Common myeloid progenitor, CD34-positive (primary cell): ENCODE measurements at regions not wholly inside any gene's neighbourhood (a gene's known extent, or its start where the extent isn't known, plus 50 kb on each side); places are given as distances from the start of the nearest gene placed in this dataset.
"Not testable (repeated sequence)": the region's sequence is repeated elsewhere in the genome, so short reads cannot be mapped to it uniquely, and the experiment has no call there.

ENCODE experiments used
- CTCF ChIA-PET: fragments of 350-600 bp; sonication (Branson Sonifier 250); formaldehyde crosslinking; loops from one replicate; lab custom pipeline; 2021; ENCODE audit warnings: antibody characterized with exemption; lab: Charles Lee
- POLR2A ChIA-PET: fragments of 350-600 bp; sonication (Branson Sonifier 250); formaldehyde crosslinking; loops from one replicate; lab custom pipeline; 2021; ENCODE audit warnings: antibody characterized with exemption; lab: Charles Lee
- DNase-seq, 3 donors: peaks; one replicate each; pipeline versions ENCODE4 v3.0.0 to v3.0.0-alpha.2; 2013
- H3K27ac ChIP-seq, 2 experiments: 1 replicate in 1 of 2; 2 replicates in 1 of 2; pipeline ENCODE4 v1.7.0; 2013; ENCODE audit warnings: inconsistent platforms in 2 of 2, low read length in 2 of 2, mild to moderate bottlenecking in 2 of 2, low read depth in 1 of 2, moderate library complexity in 1 of 2; ENCODE audit not compliant: severe bottlenecking in 2 of 2, insufficient read depth in 1 of 2, poor library complexity in 1 of 2
- H3K27me3 ChIP-seq, 5 experiments: replicated peaks in 2 of 5; 1 replicate in 3 of 5; 2 replicates in 2 of 5; pipeline versions ENCODE4 v1.6.1 to v1.7.0; 2013; ENCODE audit warnings: low read length in 4 of 5, mild to moderate bottlenecking in 2 of 5, moderate library complexity in 2 of 5, inconsistent platforms in 1 of 5; ENCODE audit not compliant: insufficient read depth in 5 of 5, control insufficient read depth in 4 of 5
- H3K36me3 ChIP-seq, 4 experiments: 1 replicate in 2 of 4; 2 replicates in 2 of 4; pipeline versions ENCODE4 v1.6.1 to v1.7.0; 2013; ENCODE audit warnings: low read length in 3 of 4, control low read depth in 1 of 4, mild to moderate bottlenecking in 1 of 4; ENCODE audit not compliant: control insufficient read depth in 4 of 4, insufficient read depth in 4 of 4
- H3K4me1 ChIP-seq, 4 experiments: 1 replicate in 3 of 4; 2 replicates in 1 of 4; pipeline versions ENCODE4 v1.6.1 to v1.7.1; 2013; ENCODE audit warnings: low read length in 3 of 4, mild to moderate bottlenecking in 3 of 4, control low read depth in 1 of 4, inconsistent platforms in 1 of 4, moderate library complexity in 1 of 4; ENCODE audit not compliant: control insufficient read depth in 4 of 4, insufficient read depth in 4 of 4; ENCODE audit errors: control extremely low read depth in 1 of 4
- H3K4me3 ChIP-seq, 7 experiments: 1 replicate in 4 of 7; 2 replicates in 3 of 7; pipeline versions ENCODE4 v1.5.1 to v1.7.0; 2013; ENCODE audit warnings: mild to moderate bottlenecking in 7 of 7, low read length in 6 of 7, moderate library complexity in 6 of 7, inconsistent platforms in 2 of 7, low read depth in 2 of 7, control low read depth in 1 of 7; ENCODE audit not compliant: insufficient read depth in 4 of 7, control insufficient read depth in 1 of 7; ENCODE audit errors: extremely low read depth in 1 of 7
- H3K9me3 ChIP-seq, 5 experiments: 1 replicate in 4 of 5; 2 replicates in 1 of 5; pipeline versions ENCODE4 v1.6.1 to v1.7.1; 2013; ENCODE audit warnings: low read length in 4 of 5, mild to moderate bottlenecking in 2 of 5, inconsistent platforms in 1 of 5, low read depth in 1 of 5, moderate library complexity in 1 of 5; ENCODE audit not compliant: control insufficient read depth in 4 of 5, insufficient read depth in 2 of 5; ENCODE audit errors: control extremely low read depth in 1 of 5
- WGBS: methylation state at CpG from one replicate; pipeline ENCODE4 v1.1.5; 2013; ENCODE audit not compliant: insufficient coverage; 5-methylcytosine and 5-hydroxymethylcytosine counted together

GRCh38 chr3:125757050-125757449 lies 161.8 kb upstream of the OSBPL11 start:
- H3K27me3 ChIP-seq, H3K27ac ChIP-seq, H3K4me1 ChIP-seq, DNase-seq, H3K36me3 ChIP-seq, POLR2A ChIA-PET, H3K9me3 ChIP-seq, CTCF ChIA-PET, H3K4me3 ChIP-seq: not testable (repeated sequence)
- WGBS, result no CpG with 5 or more reads among the region's 1 CpG

DNA sequence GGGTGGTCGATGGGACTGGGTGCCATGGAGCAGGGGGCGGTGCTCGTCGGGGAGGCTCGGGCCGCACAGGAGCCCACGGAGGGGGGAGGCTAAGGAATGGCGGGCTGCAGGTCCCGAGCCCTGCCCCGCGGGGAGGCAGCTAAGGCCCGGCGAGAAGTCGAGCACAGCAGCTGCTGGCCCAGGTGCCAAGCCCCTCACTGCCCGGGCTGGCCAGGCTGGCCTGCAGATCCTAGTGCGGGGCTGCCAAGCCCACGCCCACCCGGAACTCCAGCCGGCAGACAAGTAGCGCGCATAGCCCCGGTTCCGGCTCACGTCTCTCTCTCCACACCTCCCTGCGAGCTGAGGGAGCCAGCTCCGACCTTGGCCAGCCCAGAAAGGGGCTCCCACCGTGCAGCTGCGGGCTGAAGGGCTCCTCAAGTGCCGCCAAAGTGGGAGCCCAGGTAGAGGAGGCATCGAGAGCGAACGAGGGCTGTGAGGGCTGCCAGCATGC lies 163.4 kb upstream of the OSBPL11 start:
- H3K4me3 ChIP-seq, H3K27ac ChIP-seq, DNase-seq, CTCF ChIA-PET, H3K36me3 ChIP-seq, H3K4me1 ChIP-seq, H3K9me3 ChIP-seq: not testable (repeated sequence)
- POLR2A ChIA-PET, result interaction anchor here (0.7 kb wide), 1 partner anchor 407 kb away, joined by 6 read pairs; no protein-coding TSS in a partner anchor
- H3K27me3 ChIP-seq, result peaks cover 0 to 11% (median 0%) of the 10 kb centered on the region in 5 experiments
- WGBS, result 98% methylated on average over 21 of the region's 32 CpGs

GRCh38 chr3:125762601-125763000 lies 167.3 kb upstream of the OSBPL11 start:
- DNase-seq, CTCF ChIA-PET, H3K9me3 ChIP-seq, H3K4me1 ChIP-seq, POLR2A ChIA-PET, H3K27ac ChIP-seq, H3K36me3 ChIP-seq, H3K4me3 ChIP-seq: not testable (repeated sequence)
- peaks cover 0 to 34% (median 5%) of the 10 kb centered on the region in 5 experiments for H3K27me3 ChIP-seq
- 91% methylated on average over 2 of the region's 2 CpGs for WGBS

DNA sequence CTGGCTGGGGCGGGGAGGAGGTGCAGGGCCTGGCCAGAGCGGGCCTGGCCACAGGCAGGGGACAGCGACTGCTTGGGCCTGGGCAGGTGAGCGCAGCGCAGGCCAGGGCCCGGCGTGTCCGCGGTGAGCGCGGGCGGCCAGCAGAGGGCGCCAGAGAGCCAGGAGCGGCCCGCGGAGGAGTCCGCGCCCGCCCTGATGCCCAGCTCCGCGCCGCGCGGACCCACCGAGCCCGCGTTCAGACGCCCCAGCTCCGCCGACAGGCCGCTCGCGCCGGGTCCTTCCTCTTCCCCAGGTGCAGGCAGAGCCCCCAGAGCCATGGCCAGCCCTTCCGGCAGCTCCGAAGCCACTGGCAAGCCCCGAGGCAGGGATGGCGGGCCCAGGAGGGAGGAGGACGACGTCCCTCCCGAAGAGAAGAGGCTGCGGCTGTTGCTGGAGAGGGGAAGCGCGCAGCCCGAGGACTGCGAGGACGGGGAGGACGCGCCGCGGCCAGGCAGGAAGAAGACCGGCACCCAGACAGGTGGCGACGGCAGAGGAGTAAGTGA lies 171.1 kb upstream of the OSBPL11 start:
- DNase-seq, result peak; percentile 38 to 65 (median 65)
- H3K4me1 ChIP-seq, H3K9me3 ChIP-seq, CTCF ChIA-PET, H3K27ac ChIP-seq, POLR2A ChIA-PET, H3K36me3 ChIP-seq: not testable (repeated sequence)
- WGBS, result 0% methylated on average over 29 of the region's 54 CpGs
- Histone ChIP-seq H3K27me3 (peaks cover 0 to 36% (median 5%) of the 10 kb centered on the region in 5 experiments), H3K4me3 (peak overlapping the region in 6 of 7 experiments; percentile 30 to 62 (median 40))

- DNase-seq, result peak in 2 of 3 donors; percentile 5 to 9
- Histone ChIP-seq H3K27me3 (peaks cover 0 to 32% (median 5%) of the 10 kb centered on the region in 5 experiments), H3K4me3 (peak overlapping the region in 2 of 7 experiments; percentile 19 to 62)
- H3K4me1 ChIP-seq, H3K9me3 ChIP-seq, H3K36me3 ChIP-seq, POLR2A ChIA-PET, CTCF ChIA-PET, H3K27ac ChIP-seq: not testable (repeated sequence)
- WGBS, result 5% methylated on average over 4 of the region's 23 CpGs
Measured at GRCh38 chr3:125766931-125767330, 171.6 kb upstream of the OSBPL11 start.

DNA sequence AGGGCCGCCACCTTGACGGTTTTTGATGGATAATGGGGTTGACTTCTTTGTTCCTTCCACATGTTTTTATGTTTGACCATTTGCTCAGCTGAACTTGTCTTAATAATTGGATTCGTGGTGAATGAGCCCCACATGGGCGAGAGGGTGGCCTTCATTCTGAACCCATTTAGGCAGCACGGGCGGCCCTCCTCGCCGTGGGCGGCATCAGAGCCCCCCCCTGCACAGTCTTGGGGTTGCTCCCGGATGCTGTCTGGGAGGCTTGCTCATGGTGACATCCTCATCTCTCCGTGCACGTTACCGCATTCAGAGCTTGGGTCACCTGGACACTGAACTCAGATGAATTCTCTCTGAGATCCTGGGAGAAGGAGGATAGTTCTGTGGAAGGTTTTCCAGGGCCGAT lies 172.3 kb upstream of the OSBPL11 start:
- H3K4me1 ChIP-seq, result peaks cover 0 to 7% (median 2%) of the 10 kb centered on the region in 4 experiments
- no peaks in the 10 kb centered on the region for H3K36me3 ChIP-seq
- H3K27me3 ChIP-seq, result peaks cover 0 to 27% (median 5%) of the 10 kb centered on the region in 5 experiments
- ChIA-PET POLR2A (no interaction called here), CTCF (no interaction called here)
- H3K27ac ChIP-seq, result no peak overlapping the region
- H3K4me3 ChIP-seq, result no peak overlapping the region
- H3K9me3 ChIP-seq, result no peaks in the 10 kb centered on the region
- 93% methylated on average over 10 of the region's 14 CpGs for WGBS
- no peak for DNase-seq

- DNase-seq, H3K4me1 ChIP-seq, POLR2A ChIA-PET, H3K27ac ChIP-seq, H3K9me3 ChIP-seq, H3K4me3 ChIP-seq, H3K36me3 ChIP-seq, CTCF ChIA-PET: not testable (repeated sequence)
- 72% methylated on average over 2 of the region's 7 CpGs for WGBS
- H3K27me3 ChIP-seq, result peaks cover 0 to 25% (median 5%) of the 10 kb centered on the region in 5 experiments
Measured at GRCh38 chr3:125768821-125769220, 173.5 kb upstream of the OSBPL11 start.
